GM12873 (cell line): ENCODE measurements at regions not wholly inside any gene's neighbourhood (a gene's known extent, or its start where the extent isn't known, plus 50 kb on each side); places are given as distances from the start of the nearest gene placed in this dataset.

Experiments used
- CTCF ChIP-seq: IDR thresholded peaks from 2 replicates; pipeline ENCODE4 v1.5.1; 2012; ENCODE audit warnings: low read depth, mild to moderate bottlenecking, moderate library complexity, low read length, control low read depth; ENCODE audit not compliant: insufficient read depth; ENCODE audit errors: missing control alignments

- no peak for TF ChIP-seq CTCF
Measured at GRCh38 chr11:80819271-80819670, 1378.4 kb upstream of the TENM4 start.

DNA sequence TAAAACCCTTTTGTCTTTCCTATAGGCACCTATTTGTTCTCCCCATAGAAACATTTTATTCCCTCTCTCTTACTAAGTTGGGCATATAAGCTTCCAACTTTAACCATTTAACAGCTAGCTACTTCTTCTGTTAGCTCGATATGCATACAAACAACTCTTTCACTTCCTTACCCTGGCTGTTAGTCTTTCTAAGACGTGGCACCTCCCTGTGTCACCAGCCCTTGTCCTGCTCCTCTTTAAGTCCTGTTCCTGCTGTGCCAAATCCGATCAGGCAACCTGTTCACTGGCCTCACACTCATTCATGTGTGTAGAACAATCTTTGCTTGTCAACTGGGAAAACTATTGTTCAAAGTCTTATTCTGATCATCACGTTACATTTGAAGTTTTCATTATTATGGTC is 1376.1 kb upstream of the TENM4 start:
- TF ChIP-seq CTCF = no peak

DNA sequence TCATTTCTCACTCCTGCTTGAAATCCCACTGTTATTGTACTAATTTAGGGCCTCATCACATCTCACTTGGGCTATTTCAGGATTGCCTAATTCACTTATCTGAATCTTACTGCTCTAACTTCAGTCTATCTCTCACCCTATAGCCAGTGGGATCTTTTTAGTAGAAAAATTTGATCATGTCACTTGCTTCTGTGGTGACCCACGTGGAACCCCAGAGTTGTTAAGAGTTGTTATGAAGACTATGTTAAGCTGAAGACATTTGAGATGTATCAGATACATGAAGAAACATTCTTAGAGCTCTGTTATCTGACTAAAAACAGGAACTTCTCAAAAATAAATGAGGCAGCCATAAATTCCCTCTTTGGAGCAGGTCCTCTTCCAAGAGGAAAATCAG is 1375.6 kb upstream of the TENM4 start:
- TF ChIP-seq CTCF = no peak

DNA sequence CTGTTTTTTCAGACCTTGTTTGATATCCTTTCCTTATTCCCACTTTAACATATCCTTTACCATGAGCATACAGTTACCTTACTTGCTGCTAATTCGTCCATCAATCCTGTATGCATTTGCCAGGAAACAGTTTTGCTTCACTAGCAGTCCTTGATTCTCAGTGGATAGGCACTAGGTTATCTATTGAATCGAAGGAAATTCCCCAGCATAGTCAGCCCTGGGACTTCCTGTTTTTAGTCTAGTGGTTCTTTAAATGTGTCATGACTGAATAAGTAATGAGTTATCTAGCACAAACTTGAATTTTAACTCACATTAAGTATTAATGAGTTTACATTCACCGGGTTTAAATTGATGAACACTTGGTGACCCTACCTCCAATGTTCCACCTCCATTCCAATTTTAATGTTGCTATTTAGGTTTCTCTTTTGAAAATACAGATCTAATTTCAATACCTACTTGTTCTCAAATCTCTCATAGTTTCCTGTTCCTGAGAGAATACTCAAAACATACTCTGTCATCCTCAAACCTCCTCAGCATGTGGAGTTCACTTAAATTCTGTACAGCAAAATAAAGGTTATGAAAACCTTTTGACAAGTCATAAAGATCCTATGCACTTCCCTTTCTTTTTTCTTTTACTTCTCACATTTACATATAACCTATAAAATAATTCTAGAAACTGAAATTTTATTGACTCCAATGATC is 1375.1 kb upstream of the TENM4 start:
- TF ChIP-seq CTCF = no peak

- no peak for TF ChIP-seq CTCF
Measured at GRCh38 chr11:80814813-80815212, 1374.0 kb upstream of the TENM4 start.

GRCh38 chr11:80810695-80811094 is 1369.9 kb upstream of the TENM4 start:
- TF ChIP-seq CTCF = no peak

DNA sequence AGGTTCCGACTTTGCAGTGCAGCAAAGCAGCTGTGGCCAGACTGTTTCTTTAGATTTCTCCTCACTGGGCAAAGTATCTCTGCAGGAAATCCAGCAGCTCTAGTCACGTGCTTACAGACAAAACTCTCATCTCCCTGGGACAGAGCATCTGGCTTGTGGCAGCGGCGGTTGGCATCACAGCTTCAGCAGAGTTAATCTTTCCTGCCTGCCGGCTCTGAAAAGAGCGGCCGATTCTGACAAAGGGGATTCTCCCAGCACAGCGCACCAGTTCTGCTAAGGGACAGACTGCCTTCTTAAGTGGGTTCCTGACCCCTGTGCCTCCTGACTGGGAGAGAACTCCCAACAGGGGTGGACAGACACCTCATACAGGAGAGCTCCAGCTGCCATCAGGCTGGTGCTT is 1357.3 kb upstream of the TENM4 start:
- TF ChIP-seq CTCF = no peak
